Upper lobe of left lung (tissue), 4 donors: ENCODE measurements at regions not wholly inside any gene's neighbourhood (a gene's known extent, or its start where the extent isn't known, plus 50 kb on each side); places are given as distances from the start of the nearest gene placed in this dataset.

Experiments used
- EP300 ChIP-seq, 4 donors: sonication (generic); formaldehyde crosslinking; IDR thresholded peaks; one replicate each; pipeline ENCODE4 v1.5.1; 2017; ENCODE audit warnings: antibody characterized with exemption in 4 of 4, control low read depth in 2 of 4
- POLR2A ChIP-seq, 4 donors: fragments of 450-650 bp; IDR thresholded peaks; one replicate each; pipeline ENCODE4 v1.5.1; 2016 to 2017; ENCODE audit warnings: antibody characterized with exemption in 4 of 4, mild to moderate bottlenecking in 2 of 4
- TF ChIP-seq, protein P1 (sequence below), 6 experiments: fragments of 450-650 bp in 4 of 6; fragments of 200-600 bp in 2 of 6; sonication (generic) in 2 of 6; IDR thresholded peaks; one replicate each; pipeline ENCODE4 v1.5.1; 2016 to 2019; ENCODE audit warnings: antibody characterized with exemption in 6 of 6

DNA sequence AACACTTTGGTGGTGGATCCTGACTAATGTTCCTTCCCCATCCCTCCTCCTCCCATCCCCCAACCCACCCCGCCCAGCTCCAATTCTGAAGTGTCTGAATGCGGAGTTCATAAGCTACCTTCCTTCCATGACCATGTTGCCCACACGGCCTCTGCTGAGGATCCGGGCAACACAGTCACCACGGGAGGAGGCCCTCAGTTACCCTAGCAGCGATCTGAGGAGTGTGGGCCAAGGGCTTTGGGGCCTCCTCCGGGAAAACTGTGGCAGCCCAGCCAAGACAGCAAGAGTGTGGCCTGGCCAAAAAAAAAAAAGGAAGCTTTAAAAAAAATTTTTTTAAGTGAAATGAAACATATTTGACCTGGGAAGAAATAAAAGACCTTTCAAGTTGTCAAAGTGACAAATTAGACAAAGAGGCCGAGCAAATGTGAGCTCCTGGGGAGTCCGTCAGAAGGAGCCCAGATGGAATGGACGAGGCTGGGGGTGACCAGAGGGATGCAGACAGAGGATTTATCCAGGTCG lies 169.0 kb upstream of the PKDCC start:
- TF ChIP-seq, protein P1, sequence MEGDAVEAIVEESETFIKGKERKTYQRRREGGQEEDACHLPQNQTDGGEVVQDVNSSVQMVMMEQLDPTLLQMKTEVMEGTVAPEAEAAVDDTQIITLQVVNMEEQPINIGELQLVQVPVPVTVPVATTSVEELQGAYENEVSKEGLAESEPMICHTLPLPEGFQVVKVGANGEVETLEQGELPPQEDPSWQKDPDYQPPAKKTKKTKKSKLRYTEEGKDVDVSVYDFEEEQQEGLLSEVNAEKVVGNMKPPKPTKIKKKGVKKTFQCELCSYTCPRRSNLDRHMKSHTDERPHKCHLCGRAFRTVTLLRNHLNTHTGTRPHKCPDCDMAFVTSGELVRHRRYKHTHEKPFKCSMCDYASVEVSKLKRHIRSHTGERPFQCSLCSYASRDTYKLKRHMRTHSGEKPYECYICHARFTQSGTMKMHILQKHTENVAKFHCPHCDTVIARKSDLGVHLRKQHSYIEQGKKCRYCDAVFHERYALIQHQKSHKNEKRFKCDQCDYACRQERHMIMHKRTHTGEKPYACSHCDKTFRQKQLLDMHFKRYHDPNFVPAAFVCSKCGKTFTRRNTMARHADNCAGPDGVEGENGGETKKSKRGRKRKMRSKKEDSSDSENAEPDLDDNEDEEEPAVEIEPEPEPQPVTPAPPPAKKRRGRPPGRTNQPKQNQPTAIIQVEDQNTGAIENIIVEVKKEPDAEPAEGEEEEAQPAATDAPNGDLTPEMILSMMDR (IDR thresholded peaks at IDR 0.05) = no peak
- TF ChIP-seq POLR2A (IDR thresholded peaks at IDR 0.05) (no peak), EP300 (IDR thresholded peaks at IDR 0.05) (no peak)
